ENCODE measurements at regions not wholly inside any gene's neighbourhood (a gene's known extent, or its start where the extent isn't known, plus 50 kb on each side); places are given as distances from the start of the nearest gene placed in this dataset.

DNA sequence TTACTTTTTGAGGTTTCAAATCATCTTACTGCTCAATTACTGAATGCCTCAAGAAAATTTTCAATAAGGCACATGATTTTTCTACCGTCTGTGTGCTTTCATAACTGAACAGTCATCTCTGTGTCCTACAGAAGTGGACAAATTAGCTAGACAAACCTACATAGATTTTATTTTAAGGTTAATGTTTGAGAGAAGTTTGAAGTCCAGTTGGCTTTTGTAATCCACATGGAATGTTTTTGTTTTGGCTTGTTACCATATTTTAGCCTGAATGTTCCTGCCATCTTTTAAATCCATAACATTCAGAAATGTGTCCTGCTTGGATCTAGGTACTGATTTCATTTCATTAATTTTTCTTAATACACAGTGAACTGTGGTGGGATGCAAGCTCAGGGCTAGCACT, 730.1 kb downstream of the IGSF11 start:
- H3K27ac Mint-ChIP-seq = no peak overlapping the region
- Histone ChIP-seq H3K36me3 (ENCODE audit: control insufficient read depth, insufficient read depth, low read length) (no peaks in the 10 kb centered on the region), H3K4me1 (ENCODE audit: control insufficient read depth, insufficient read depth, low read length) (no peaks in the 10 kb centered on the region), H3K9ac (ENCODE audit: extremely low read depth, low read length, poor library complexity, severe bottlenecking) (no peak overlapping the region), H3K9me3 (ENCODE audit: control insufficient read depth, low read length) (no peaks in the 10 kb centered on the region), H3K27ac (ENCODE audit: low read depth, low read length) (no peak overlapping the region), H3K4me3 (ENCODE audit: low read length) (no peak overlapping the region), H3K27me3 (ENCODE audit: control insufficient read depth, insufficient read depth, low read length, poor library complexity, severe bottlenecking) (no peaks in the 10 kb centered on the region)
- no peak for DNase-seq
- no peaks in the 10 kb centered on the region for H3K36me3 Mint-ChIP-seq (ENCODE audit: low read depth)
- H3K27me3 Mint-ChIP-seq (ENCODE audit: insufficient read depth) = no peaks in the 10 kb centered on the region
- no peaks in the 10 kb centered on the region for H3K4me1 Mint-ChIP-seq
- no peak for TF ChIP-seq CTCF (conservative IDR thresholded peaks at IDR 0.05)
- no peak overlapping the region for H3K4me3 Mint-ChIP-seq
- 83 to 92% methylated on average over 1 of the region's 1 CpG for WGBS, 2 experiments (ENCODE audit: insufficient coverage in 1 of 2, insufficient read length in 1 of 2)
- no peaks in the 10 kb centered on the region for H3K9me3 Mint-ChIP-seq

DNA sequence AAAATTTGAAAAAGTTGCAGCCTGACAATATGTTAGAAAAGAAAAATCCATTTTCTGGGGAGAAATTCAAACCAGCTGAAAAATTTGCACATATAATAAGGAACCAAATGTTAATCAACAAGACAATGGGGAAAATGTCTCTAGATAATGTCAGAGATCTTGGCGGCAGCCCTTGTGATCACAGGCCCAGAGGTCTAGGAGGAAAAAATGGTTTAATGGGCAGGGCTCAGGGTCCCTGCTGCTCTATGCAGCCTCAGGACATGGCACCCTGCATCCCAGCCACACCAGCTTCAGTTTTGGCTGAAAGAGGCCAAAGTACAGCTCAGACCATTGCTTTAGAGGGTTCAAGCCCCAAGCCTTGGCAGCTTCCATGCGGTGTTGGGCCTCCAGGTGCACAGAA, 701.9 kb downstream of the IGSF11 start:
- Histone ChIP-seq H3K4me1 (ENCODE audit: control insufficient read depth, insufficient read depth, low read length) (no peaks in the 10 kb centered on the region), H3K36me3 (ENCODE audit: control insufficient read depth, insufficient read depth, low read length) (no peaks in the 10 kb centered on the region), H3K27ac (ENCODE audit: low read depth, low read length) (no peak overlapping the region), H3K9me3 (ENCODE audit: control insufficient read depth, low read length) (peaks cover 23% of the 10 kb centered on the region), H3K9ac (ENCODE audit: extremely low read depth, low read length, poor library complexity, severe bottlenecking) (no peak overlapping the region), H3K27me3 (ENCODE audit: control insufficient read depth, insufficient read depth, low read length, poor library complexity, severe bottlenecking) (no peaks in the 10 kb centered on the region), H3K4me3 (ENCODE audit: low read length) (no peak overlapping the region)
- Mint-ChIP-seq H3K27me3 (ENCODE audit: insufficient read depth) (no peaks in the 10 kb centered on the region), H3K27ac (no peak overlapping the region), H3K9me3 (peaks cover 48% of the 10 kb centered on the region), H3K36me3 (ENCODE audit: low read depth) (peaks cover 9% of the 10 kb centered on the region), H3K4me3 (no peak overlapping the region), H3K4me1 (no peaks in the 10 kb centered on the region)
- WGBS, 2 experiments (ENCODE audit: insufficient coverage in 1 of 2, insufficient read length in 1 of 2) = 97 to 100% methylated on average over 2 of the region's 2 CpGs
- no peak for DNase-seq
- no peak for TF ChIP-seq CTCF (conservative IDR thresholded peaks at IDR 0.05)

DNA sequence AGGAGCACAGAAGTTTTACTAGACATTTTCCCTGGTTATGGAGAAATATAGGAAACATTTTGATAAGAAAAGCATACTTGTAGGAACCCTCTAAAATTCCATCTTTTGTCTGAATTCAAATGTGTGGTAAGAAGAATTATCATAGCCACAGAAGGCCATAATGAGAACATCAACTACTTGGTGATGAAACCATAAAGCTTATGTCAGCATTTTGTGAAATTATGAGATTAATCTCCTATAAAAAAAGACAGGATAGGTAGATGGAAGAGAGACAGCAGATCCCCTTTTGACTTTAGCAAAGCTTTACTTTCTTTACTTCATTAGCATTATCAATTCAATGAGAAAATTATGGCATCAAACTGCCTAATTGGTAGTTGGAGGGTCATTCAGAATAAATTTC, 697.0 kb downstream of the IGSF11 start:
- DNase-seq = no peak
- Mint-ChIP-seq H3K27ac (no peak overlapping the region), H3K9me3 (peaks cover 27% of the 10 kb centered on the region), H3K4me3 (no peak overlapping the region), H3K27me3 (ENCODE audit: insufficient read depth) (no peaks in the 10 kb centered on the region), H3K4me1 (no peaks in the 10 kb centered on the region), H3K36me3 (ENCODE audit: low read depth) (peaks cover 3% of the 10 kb centered on the region)
- no peaks in the 10 kb centered on the region for H3K36me3 ChIP-seq (ENCODE audit: control insufficient read depth, insufficient read depth, low read length)
- no peaks in the 10 kb centered on the region for H3K4me1 ChIP-seq (ENCODE audit: control insufficient read depth, insufficient read depth, low read length)
- TF ChIP-seq CTCF (conservative IDR thresholded peaks at IDR 0.05) = no peak
- H3K27me3 ChIP-seq (ENCODE audit: control insufficient read depth, insufficient read depth, low read length, poor library complexity, severe bottlenecking) = no peaks in the 10 kb centered on the region
- peaks cover 16% of the 10 kb centered on the region for H3K9me3 ChIP-seq (ENCODE audit: control insufficient read depth, low read length)
- no peak overlapping the region for H3K4me3 ChIP-seq (ENCODE audit: low read length)
- no peak overlapping the region for H3K27ac ChIP-seq (ENCODE audit: low read depth, low read length)
- no peak overlapping the region for H3K9ac ChIP-seq (ENCODE audit: extremely low read depth, low read length, poor library complexity, severe bottlenecking)

Measured in endodermal cell (in vitro differentiated cells).